Cardiac fibroblast (primary cell): ENCODE measurements at regions not wholly inside any gene's neighbourhood (a gene's known extent, or its start where the extent isn't known, plus 50 kb on each side); places are given as distances from the start of the nearest gene placed in this dataset.

Experiments used
- DNase-seq, 2 donors: peaks; one replicate each; pipeline versions ENCODE4 v3.0.0 to v3.0.0-alpha.2; 2010; ENCODE audit warnings: low read depth in 2 of 2
- H3K4me3 ChIP-seq, 2 donors: replicated peaks in 1 of 2; 1 replicate in 1 of 2; 2 replicates in 1 of 2; pipeline ENCODE4 v1.5.1; 2011; ENCODE audit warnings: low read depth in 2 of 2, low read length in 2 of 2, mild to moderate bottlenecking in 2 of 2, moderate library complexity in 1 of 2
- CTCF ChIP-seq: IDR thresholded peaks from one replicate; pipeline ENCODE4 v1.5.1; 2011; ENCODE audit warnings: low read depth, mild to moderate bottlenecking, low read length, inconsistent platforms

DNA sequence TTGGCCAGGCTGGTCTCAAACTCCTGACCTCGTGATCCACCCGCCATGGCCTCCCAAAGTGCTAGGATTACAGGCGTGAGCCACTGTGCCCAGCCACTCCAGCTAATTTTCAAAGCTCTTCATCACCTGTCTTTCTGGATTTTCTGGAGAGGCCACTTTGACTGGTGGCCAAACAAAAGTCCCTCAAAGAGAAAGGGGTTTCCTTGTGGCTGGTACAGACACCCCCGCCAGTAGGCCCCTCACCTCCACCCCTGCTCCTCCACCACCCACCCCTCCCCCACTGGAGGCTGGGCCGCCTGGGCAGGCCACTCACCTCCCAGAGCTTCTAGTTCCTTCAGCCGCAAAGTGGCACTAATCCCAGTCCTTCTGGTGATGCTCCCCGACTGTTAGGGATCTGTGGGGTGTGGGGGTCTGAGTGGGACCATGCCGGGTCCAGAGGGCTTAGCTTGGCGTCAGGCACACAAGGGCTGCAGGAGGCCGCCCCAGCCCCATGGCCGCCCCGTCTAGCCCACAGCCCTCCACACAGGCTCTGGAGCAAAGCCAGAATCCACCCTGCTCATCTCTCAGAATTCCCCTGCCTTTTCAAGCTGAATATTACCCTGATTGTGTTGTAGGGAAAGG is 182.0 kb upstream of the IER5L start:
- H3K4me3 ChIP-seq = no peak overlapping the region
- no peak for DNase-seq

GRCh38 chr9:129359162-129359811 is 181.2 kb upstream of the IER5L start:
- H3K4me3 ChIP-seq = no peak overlapping the region
- no peak for TF ChIP-seq CTCF
- DNase-seq = no peak

More for the DNA sequence above, 182.0 kb upstream of the IER5L start:
- TF ChIP-seq CTCF = no peak

DNA sequence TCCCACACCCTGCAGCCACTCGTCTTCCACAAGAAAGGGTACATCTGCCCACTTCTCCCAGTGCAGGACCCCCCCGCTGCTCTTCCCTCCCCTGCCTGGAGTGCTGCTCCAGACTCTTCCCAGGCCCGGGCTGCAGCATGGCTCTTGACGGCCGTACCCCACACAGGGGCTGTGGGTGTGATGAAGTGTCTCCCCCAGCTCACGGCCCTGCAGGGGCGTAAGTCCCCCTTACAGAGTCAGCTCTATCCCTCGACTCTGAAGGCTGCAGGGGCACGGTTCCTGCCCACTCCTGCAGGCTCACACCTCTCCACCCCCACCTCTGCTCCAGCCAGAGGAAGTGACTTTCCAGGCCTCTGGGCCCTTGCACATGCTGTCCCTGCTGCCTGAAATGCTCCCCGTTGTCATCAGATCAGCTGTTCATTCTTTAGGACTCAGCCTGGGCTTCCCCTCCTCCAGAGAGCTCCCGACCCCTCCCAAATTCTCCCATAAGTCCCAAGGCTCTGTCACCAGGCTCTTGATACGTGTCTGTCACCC is 180.6 kb upstream of the IER5L start:
- no peak for TF ChIP-seq CTCF
- no peak overlapping the region for H3K4me3 ChIP-seq
- DNase-seq = no peak

DNA sequence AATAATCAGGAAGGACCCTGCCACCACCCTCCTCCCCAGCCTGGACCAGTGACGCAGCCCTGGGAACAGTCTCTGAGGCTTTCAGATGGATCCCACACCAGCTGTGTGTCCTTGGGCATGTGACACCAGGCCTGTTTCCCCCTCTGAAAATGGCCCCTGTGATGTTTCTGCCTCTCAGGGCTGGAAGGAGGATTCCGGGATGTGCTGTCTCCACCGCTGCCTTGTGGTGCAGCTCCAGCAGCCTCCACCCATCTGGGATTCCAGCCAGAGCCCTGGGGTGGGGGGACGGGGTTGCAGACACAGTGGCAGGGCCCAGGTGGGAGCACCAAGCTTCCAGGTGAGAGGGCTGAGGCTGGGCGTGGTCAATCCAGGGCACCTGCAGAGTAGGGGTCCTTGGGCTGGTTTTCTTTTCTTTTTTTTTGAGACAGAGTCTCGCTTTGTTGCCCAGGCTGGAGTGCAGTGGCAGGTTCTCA is 179.7 kb upstream of the IER5L start:
- no peak for DNase-seq
- no peak for TF ChIP-seq CTCF
- H3K4me3 ChIP-seq = no peak overlapping the region

DNA sequence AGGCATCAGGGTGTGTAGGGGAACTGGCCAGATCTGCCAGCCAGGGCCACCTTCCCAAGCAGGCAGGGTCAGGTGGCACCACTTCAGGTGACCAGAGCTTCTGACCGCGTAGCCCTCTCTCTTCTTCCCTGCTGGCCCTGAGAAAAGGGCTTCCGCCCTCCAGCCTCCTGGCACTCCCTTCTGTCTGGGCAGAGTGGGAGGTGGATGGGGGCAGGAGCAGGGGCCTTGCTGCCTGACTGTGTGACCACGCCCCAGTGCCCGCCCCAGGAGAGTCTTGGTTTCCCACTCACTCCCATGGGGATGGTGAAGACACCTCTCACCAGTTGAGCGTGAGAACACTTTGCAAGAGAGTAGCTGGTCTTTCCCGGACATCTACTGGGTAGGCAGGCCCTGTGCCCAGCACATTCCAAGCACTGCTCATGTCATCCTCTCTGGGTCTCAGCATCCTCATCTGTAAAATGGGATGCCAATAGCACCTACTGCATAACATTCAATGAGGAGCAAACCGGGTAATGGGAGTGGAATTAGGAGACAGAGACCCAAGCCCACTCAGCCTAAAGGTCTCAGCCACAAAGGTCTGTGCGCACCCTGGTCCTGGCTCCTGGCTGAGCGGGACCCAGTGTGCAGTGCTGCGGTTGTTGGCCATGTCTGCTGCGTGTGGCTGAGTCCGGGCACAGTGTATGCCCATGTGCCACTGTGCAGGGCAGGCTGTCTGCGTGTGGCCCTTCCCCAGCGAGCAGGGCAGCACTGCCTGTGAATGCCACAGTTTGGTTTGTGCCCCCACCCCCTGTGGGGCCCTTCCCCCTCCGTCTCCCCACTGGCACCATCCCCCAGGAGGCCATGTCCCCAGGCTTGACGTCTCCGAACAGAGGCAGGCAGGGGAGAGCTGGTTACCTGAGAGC is 179.1 kb upstream of the IER5L start:
- no peak overlapping the region for H3K4me3 ChIP-seq
- no peak for DNase-seq
- TF ChIP-seq CTCF = no peak

DNA sequence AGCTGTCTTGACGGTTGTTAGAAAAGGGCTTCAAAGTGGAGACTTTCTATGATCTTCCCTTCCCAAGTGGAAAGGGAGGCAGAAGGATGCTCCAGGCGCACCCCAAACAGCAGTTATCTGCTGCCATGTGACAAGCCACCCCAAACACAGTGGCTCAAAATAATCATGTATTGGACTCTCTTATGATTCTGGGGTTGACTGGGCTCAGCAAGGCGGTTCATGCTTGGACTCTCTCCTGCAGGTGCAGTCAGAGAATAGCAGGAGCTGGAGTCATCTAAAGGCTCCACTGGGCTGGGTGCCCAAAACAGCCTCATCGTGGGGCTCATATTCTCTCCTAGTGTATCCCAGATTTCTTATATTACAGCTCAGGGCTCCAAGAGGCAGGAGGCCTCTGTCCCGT is 177.6 kb upstream of the IER5L start:
- no peak for TF ChIP-seq CTCF
- no peak overlapping the region for H3K4me3 ChIP-seq
- no peak for DNase-seq
